GM18951 (cell line): ENCODE measurements at regions not wholly inside any gene's neighbourhood (a gene's known extent, or its start where the extent isn't known, plus 50 kb on each side); places are given as distances from the start of the nearest gene placed in this dataset.

ENCODE experiments used
- POLR2A ChIP-seq: IDR thresholded peaks from 4 replicates; pipeline ENCODE4 v1.6.1; 2011; ENCODE audit warnings: mild to moderate bottlenecking; ENCODE audit not compliant: insufficient read length, insufficient read depth; ENCODE audit errors: extremely low read depth
- in situ Hi-C: fragments of 300-500 bp; cut with MboI; formaldehyde crosslinking; loops from one replicate; pipeline ENCODE4 v1.12.0; 2022; ENCODE audit warnings: low sequenced_read_pairs, mixed read lengths, inconsistent platforms; ENCODE audit not compliant: unreplicated experiment

DNA sequence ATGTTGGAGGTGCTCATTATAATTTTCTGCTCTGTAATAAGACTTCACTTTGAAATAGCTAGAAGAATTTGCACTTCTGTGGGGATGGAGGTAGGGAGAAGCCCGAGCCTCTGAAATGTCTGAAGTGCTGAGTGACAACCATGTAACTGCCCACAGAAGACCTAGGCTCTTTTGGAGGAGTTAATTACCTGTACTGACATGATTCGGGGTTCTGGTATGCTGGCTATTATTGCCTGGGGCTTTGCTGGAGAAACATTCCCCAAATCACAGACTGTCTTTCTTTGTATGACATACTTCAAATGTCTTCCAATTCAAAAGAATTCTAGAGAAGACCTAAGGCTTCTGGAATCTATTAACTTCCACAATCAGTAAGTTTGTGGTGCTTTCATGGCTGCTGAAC lies 211.2 kb upstream of the POF1B start:
- TF ChIP-seq POLR2A = no peak
- in situ Hi-C loops = no loop called here

- in situ Hi-C loops = no loop called here
- no peak for TF ChIP-seq POLR2A
Observed at GRCh38 chrX:85573801-85574200, 194.3 kb upstream of the POF1B start.

GRCh38 chrX:85570496-85570895 lies 191.0 kb upstream of the POF1B start:
- in situ Hi-C loops = no loop called here

GRCh38 chrX:85569686-85570085 lies 190.2 kb upstream of the POF1B start:
- in situ Hi-C loops = no loop called here
- no peak for TF ChIP-seq POLR2A

More at GRCh38 chrX:85570496-85570895, 191.0 kb upstream of the POF1B start:
- TF ChIP-seq POLR2A = no peak

DNA sequence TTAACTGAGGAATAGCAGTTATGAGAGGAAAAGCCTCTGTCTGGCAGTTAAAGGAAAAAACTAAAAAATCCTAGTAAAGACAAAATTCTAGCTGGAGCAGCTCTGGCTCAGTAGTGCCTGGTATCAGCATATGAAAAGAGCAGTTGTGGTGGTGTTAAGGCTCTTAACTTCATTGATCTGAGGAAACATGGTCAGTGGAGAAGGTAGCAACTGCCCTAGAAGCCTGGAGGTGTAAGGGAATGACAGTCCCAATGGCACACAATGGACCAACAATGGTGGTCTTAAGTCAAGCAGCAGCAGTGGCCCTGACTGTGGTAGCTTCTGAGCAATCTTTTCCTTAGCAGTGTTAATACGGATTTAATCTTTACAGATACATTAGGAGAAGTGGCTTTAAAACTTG lies 189.6 kb upstream of the POF1B start:
- in situ Hi-C loops = no loop called here

DNA sequence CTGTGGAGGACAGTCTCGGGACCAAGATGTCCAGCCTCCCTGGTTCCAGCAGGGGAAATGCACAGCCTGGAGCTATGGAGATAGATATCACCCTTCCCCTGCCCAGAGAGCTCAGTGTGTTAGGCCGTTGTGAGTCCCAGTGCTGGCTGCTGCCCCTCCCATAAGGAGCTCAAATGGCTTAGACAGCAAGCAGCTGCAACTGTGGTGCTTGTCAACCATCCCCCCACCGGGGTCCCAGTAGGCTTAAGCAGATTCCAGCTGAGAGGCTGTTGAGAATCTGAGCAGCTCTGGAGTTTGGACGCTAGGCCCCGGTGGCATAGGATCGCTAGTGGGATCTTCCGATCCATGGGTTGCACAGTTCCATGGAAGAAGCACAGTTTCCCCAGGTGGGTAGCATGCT lies 181.8 kb upstream of the POF1B start:
- TF ChIP-seq POLR2A = no peak
- in situ Hi-C loops = no loop called here

More for the DNA sequence above, 189.6 kb upstream of the POF1B start:
- no peak for TF ChIP-seq POLR2A

DNA sequence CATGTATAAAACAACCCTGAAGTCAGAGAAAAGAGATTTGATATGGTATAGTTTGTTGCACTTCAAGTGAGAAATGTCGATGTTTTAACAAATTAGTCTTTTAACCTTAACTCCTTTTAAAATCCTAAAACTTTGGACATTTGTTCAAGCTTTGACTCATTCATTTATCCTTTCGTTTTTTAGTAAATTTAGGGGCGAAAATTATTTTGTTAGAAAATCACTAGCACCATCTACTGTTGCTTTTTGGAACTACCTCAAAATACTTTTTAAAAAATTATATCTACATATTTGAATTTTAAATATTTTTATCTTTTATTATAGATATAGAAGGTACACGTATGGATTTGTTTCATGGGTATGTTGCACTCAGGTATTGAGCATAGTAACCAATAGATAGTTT lies 165.1 kb upstream of the POF1B start:
- no peak for TF ChIP-seq POLR2A
- in situ Hi-C loops = loop anchor here (25.0 kb wide), 1 partner anchor 432 kb away; no protein-coding TSS in a partner anchor

GRCh38 chrX:85543866-85544265 lies 164.4 kb upstream of the POF1B start:
- in situ Hi-C loops = loop anchor here (25.0 kb wide), 1 partner anchor 432 kb away; no protein-coding TSS in a partner anchor
- no peak for TF ChIP-seq POLR2A

GRCh38 chrX:85529141-85529540 lies 149.7 kb upstream of the POF1B start:
- in situ Hi-C loops = loop anchor here (25.0 kb wide), 1 partner anchor 417 kb away; no protein-coding TSS in a partner anchor

GRCh38 chrX:85517994-85518718 lies 138.7 kb upstream of the POF1B start:
- in situ Hi-C loops = no loop called here
- no peak for TF ChIP-seq POLR2A

DNA sequence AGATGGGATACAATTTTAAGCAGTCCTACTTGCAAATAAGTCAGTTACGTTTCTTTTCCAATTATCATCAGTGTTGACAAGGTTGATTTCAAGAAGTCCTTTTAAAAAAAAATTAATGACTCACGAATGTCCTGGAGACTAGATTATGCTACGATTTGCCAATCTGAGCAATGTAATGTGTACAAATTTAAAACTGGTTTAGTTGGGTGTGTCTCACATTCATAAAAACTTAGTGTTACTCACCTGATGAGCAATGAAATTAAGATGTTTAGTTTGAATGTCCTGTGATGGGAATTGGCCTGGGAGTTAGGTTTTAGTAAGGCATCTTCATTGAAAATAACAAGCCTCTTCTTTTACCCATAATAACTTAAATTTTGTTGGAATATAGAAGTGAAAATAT lies 136.7 kb upstream of the POF1B start:
- TF ChIP-seq POLR2A = no peak
- in situ Hi-C loops = no loop called here

- TF ChIP-seq POLR2A = no peak
- in situ Hi-C loops = no loop called here
Observed at GRCh38 chrX:85506871-85507270, 127.4 kb upstream of the POF1B start.

DNA sequence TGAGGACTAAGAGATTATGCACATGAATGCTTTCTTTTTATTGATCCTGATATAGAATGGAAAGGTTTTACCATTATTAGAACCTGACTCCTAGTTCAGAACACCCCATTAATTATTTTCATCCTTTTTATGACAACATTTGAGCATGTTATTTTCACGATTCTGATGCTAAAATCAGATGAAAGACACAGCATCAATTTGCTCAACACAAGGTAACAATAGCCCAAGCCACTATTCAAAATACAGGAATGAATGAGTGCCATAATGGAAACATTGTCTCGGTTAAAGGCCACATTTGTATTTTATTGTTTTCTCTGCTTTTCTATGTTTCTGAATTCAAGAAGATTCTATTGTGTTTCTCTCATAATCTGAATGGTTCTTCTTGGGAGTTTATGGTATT lies 126.3 kb upstream of the POF1B start:
- in situ Hi-C loops = no loop called here
- TF ChIP-seq POLR2A = no peak

- TF ChIP-seq POLR2A = no peak
- in situ Hi-C loops = no loop called here
Observed at GRCh38 chrX:85504381-85504780, 124.9 kb upstream of the POF1B start.

GRCh38 chrX:85503258-85504158 lies 124.0 kb upstream of the POF1B start:
- no peak for TF ChIP-seq POLR2A
- in situ Hi-C loops = no loop called here
